NCI-H748 (cell line): ENCODE measurements at regions not wholly inside any gene's neighbourhood (a gene's known extent, or its start where the extent isn't known, plus 50 kb on each side); places are given as distances from the start of the nearest gene placed in this dataset.

ENCODE experiments used
- DNase-seq: peaks from one replicate; lab custom pipeline; 2025; ENCODE audit not compliant: unreplicated experiment; lab: John Stamatoyannopoulos, UW

DNA sequence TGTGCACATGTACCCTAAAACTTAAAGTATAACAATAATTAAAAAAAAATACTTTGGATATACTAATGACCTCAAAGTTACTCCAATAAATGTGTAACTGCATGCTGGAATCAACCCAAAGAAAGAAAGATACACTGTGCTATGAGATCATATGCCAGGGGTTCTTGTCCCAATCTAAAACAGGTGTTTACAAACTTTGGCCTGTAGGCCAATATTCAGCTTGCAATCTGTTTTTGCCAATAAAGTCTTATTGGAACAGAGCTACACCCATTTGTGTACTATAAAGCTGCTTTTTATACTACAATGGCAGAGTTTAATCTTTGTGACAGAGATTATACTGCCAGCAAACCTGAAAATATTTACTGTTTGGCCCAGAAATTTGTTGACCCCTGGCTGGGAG is 138.8 kb upstream of the AFF2 start:
- no peak for DNase-seq

DNA sequence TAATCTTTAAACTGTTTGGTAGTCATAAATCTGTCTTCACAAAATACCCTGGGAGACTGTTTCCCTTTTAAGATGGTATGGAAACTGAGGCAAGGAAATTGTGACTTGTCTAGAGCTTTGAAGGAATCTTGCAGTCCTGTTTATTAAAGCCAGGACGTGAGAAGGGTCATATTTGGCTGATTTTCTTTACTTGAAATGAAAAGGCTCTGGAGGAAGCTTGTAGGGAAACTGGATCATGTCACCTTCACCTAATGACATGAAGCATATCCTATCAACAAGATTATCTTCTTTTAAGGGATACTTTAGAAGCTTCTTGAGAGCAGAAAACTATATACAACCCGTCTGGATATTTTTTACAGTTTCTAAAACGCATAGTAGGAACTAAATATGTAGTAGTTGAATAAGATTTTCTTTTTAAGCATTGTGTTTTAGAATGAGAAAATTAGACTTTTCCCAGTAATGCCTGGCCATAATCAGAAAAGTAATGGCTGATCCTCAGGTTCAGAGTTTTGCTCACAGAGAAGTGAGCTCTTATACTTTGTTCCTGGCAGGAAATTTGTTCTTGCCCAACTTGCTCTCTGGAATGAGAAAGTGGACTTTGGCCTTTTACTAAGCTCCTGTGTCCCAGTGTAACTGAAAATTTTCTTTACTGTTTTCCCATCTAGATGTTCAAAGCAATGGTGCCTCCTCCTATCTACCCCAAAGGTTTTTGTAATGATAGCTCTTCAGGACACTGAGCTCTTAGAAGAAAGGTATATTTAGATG is 136.8 kb upstream of the AFF2 start:
- DNase-seq, result no peak

DNA sequence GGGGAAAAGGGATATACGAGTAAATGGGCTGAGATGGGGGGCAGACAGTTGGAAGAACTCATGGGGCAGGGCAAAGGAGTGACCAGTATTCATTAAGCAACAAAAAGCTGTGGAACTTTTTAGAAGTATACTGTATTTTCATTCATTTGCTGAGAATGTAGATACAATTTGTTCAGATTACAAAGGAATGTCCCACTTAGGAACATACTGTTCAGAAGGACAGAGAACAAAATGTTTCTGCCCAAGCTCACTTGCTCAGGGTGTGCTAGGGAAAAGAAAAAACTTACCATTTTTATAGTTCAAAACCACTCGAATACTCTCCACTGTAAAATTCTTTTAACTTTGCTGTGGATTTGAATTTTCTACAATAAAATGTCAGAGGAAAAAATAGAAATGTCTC is 135.2 kb upstream of the AFF2 start:
- DNase-seq, result no peak

DNA sequence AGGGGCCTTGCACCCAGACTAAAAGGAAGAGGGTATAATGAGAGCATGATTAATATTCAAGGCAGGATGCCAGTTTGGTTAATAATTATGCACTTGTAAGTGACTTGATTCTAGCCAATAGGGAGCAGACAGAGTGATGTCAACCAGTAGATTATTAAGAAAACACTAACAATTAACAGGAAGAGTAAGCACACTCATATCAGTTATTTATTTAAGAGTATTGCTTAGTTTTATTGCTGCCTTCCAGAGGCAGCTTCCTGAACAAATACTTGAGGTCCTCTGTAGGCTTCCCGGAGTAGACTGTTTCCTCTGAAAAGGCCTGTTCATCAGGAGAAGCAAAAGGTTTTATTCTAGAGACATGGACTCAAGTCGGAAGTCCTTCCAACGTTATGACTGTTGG is 129.1 kb upstream of the AFF2 start:
- DNase-seq, result no peak

DNA sequence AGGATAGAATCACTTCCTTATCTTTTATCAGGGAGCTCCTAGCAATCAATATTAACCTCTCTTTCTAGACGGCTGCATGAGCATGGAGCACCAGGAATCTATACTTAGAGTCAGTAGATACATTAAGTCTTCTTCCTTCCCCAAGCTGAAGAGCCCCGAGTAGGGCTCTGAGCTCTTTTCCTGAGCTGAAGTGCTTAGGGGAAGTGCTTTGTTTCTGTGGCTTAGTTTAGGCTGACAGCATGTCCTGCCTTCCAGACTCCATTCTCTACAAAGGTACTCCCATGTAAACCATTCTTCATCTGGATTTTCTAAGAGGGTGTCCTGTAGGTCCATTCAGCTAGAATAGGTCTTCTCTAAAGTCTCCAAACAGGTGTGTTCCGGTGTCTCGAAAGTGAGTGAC is 127.5 kb upstream of the AFF2 start:
- DNase-seq, result no peak

DNA sequence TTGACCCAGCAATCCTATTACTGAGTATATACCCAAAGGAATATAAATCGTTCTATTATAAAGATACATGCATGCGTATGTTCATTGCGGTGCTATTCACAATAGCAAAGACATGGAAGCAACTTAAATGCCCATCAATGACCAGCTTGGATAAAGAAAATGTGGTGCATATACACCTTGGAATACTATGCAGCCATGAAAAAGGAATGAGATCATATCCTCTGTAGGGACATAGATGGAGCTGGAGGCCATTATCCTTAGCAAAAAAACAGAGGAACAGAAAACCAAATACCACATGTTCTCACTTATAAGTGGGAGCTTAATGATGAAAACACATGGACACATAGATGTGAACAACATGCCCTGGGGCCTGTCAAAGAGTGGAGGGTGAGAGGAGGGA is 124.1 kb upstream of the AFF2 start:
- DNase-seq, result no peak

DNA sequence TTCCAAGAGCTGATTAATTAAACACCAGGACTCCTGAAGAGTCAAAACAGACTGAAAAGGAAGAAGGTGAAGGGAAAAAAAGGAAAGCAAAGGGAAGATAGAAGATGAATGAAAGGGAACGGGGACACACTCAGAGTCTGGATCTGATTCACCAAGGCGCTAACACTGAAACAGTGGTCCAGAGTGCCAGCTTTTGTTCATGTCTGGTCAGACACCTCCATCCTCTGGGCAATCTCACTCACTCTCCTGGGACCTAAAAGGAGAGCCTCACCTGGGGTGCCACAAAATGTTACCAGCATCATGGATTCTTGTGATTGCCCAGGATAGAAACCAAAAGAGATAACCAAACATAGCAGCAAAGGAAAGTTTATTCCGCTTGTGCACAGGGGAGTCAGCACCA is 120.3 kb upstream of the AFF2 start:
- DNase-seq, result no peak

DNA sequence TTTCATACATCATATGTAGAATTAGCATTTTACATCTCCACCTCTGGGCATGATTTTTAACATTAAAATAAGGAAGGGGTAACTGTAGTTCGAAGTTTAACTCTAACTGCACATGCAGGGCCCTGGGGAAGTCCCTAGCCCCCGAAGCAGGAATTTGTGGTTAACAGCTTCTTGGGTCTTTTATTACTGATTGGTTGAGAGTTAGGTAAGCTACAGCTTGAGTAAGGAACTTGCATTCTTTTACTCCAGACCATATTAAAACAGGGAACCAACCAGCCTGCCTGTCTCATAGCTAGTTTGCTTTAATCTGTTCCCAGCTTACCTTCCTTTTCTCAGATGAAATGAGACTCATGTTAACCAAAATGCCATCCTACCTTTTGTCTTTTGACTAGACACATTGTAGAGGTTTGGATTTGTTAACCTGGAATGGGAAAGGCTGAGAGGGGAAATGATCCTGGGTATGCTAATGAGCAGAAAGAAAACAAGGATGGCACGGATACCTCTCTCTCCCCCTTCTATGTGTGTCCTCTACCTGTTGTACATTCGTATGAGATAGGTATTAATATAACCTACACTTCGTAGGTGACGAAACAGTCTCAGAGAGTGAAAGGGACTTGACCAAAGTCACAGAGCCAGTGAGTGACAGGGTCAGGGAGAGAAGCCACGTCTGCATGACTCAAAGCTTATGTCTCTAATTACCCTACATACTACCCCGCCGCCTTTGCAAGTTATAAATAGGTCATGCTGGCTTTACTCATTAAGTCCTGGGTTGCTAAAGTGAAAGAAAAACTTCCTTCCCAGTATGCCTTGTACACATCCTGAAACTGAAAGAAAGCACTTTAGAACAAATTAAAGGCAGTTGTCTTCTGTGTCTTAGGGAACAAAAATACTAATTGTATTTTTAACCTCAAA is 119.5 kb upstream of the AFF2 start:
- DNase-seq, result no peak

DNA sequence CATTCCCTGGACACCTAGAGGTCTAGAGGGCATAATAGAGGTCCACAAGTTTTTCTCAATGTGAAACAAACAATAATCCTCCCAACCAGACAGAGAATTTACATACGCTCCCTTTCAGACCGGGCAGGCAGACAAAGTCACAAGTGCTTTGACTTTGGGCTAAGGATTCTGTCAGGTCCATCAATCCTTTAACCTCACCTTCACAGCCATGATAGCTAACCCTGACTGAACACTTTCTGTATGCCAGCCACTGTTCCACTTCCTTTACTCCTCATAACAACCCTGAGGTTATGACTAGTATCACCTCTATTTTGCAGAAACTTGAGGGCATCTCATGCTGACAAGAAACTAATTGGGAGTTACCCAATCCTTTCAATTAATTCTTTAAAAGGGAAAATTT is 118.8 kb upstream of the AFF2 start:
- no peak for DNase-seq

DNA sequence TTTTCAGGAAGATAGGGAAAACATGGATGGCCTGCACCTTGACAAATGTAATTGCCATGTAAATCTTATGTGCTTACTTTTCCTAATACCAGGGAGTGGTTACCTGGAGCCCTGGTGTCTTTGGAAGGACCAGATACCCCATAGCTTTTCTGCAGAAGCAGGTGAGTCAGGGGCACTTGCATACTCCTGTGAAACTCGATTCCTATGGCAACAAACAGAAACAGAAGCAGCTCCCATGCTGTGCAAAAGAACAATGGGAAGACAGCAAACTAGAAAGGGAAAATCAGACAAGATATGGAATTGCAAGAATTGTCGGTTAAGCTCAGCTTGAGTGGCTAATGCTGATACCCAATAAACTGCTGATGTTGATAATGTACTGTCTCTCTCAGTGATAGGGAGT is 117.4 kb upstream of the AFF2 start:
- DNase-seq, result peak; percentile 5

DNA sequence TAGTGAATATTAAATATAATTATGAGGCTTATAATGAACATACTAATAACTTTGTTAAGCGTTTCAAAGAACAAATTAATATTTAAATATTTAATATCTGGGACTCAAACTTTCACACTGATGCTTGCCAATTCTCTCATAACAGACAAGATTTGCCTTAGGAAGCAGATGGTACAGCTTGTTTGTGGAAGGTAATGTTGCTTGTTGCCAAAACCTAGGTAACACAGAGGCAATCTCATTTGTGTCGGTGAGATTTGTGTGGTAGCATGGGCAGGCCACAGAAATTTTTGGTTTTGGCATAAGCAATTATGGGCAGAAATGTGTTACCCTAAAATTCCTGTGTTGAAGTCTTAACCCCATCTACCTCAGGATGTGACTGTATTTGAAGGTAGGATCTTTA is 114.9 kb upstream of the AFF2 start:
- no peak for DNase-seq

DNA sequence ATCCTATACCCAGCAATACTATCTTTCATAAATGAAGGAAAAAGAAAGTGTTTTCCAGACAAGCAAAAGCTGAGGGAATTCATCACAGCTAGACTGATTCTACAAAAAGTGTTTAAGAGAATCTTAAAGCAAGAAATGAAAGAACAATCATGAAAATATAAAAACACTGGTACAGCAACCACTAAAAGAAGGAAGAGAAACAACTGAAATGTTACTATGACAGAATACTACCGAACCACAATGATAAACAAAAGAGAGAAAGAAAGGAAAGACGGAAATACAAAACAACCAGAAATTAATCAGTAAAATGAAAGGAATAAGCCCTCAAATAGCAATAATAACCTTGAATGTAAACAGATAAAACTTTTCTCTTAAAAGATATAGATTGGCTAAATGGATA is 110.8 kb upstream of the AFF2 start:
- DNase-seq, result no peak

DNA sequence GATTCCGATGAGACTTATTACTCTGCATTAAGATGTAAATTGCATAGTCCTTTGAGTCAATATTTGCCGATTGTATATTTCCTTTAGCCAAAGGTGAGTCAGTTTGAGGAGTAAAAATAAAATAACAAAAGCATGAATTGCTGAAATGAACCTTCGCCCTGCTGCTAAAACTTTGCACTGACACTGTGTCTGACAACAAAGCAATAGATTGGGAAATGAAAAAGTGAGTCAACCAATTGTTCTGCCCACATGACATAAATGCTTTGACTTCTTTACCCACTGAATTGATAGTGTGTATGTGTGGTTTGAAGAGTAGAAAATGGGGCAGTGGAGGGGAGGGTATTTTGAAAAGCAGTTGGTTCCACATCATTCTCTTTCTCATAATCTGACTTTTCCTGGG is 88.4 kb upstream of the AFF2 start:
- DNase-seq, result no peak

DNA sequence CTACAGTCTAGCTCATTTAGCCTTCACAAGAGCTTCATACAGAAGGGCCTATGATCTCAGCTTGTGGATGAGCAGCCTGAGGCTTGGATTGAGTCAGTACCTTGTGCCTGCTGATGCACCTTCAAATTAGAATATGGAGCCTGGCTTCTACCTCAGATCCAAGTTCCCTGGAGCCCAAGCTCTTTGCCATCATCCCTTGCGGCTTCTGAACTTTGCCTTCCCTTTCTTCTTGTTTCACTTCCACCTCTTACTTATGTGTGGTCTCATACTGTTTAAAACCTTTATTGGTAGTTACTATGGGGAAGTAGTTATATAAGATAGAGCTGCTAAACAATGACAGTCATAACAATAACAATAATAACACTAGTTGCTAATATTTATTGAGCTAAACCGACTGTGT is 84.3 kb upstream of the AFF2 start:
- DNase-seq, result no peak

DNA sequence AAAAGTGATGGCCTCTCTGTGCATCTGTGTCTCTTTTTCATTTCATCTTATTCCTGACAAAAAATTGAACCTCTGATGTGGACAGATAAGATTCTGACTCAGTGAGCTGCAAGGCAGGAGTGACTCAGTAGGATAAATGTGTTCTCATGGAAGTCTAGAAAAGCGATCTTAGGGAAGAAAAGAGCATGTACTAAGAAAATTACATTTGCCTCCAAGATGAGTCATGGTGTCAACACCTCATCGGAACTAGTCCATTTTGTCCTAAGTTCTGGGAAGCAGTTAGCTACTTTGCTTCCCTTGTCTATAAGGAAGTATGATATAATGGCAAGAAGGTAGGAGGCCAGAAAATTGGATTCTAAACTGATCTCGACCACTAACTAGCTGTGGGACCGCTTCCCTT is 83.5 kb upstream of the AFF2 start:
- DNase-seq, result no peak

DNA sequence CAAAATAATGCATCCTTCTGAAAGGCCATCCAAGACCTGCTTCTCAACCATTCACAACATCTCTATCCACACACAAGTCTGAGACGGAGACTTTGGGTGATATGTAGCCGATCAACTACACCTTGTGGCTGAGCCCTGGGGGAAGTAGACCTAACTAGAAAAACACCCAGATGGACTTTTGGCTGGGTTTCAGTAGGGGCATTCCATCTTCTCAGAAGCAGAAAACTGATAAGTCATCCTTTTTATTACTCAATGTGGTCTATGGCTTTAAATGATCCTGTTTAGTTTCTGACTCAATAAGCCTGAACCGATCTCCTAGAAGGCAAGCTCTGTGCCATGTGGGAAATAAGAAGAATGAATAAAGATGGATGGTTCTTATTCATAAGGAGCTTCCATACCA is 82.5 kb upstream of the AFF2 start:
- no peak for DNase-seq

DNA sequence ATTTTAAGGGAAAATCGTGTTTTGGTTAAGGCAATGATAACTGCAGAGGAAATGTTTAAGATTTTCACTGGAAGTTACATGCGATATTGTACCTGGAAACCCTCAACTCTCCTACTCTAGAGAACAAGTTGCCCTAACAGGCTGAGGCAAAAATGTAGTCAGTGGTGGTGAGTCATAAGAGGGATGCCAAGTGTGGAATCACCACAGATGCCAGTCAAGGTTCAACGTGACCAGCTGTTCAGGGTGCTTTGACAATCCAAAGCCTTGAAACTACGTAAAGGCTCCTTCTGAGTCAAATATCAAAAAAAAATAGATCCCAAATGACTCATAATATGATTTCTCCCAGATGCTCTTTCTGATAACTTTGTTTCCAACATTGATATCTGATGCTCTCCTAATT is 77.9 kb upstream of the AFF2 start:
- no peak for DNase-seq

DNA sequence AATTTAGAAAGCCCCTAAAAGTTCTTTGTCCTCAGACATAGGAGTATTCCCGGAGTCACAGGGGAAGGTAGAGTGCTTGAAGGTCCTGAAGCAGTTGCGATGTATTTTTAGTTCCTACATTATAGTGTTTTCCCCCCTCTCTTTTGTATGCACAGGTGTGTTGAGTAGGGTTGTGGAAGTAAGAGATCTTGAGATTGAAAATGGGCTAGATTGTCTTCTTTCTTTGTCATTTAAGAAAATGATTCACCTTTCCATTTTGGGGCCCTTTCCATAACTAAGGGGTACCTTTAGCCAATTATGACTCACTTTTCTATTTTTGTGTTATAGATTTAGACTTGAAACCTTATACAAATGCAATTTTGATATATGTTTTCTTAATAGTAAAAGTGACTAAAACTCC is 75.8 kb upstream of the AFF2 start:
- DNase-seq, result no peak

DNA sequence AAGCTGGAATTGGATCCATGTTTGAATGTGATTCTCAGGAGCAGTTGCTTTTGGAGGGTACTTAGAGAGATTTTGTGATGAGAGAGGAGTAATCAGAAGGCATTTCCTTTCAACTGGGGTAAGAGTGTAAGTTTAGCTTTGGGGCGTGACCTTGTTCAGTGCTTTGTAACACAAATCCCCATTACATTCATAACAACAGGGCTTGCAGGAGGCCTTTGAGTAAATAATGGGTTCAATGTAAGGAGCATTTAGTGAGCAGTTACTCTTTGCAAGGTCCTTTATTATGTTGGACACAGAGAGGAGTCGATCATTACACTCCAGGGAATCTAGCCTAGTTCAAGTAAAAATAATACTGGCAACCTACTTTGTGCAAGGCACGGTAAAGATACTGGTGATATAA is 74.0 kb upstream of the AFF2 start:
- DNase-seq, result no peak

DNA sequence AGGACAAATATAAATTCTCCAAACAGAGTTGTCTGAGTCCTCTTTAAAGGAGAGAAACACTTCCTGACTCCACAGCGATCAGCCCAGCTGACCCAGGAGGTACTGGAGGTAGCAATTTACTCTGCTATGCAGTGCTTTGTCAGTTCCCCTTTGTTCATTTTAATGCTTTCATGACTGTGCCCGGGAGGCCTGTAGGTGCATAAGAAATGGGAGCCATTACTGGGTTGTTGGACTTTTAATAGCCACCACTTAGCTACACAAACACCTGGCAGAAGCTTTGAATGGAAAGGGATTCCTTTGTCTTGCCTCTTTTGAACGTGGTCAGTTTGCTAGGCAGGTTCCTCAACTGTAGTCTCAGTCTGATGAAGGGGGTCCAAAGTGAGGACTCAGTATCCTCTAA is 59.0 kb upstream of the AFF2 start:
- DNase-seq, result peak; percentile 6

DNA sequence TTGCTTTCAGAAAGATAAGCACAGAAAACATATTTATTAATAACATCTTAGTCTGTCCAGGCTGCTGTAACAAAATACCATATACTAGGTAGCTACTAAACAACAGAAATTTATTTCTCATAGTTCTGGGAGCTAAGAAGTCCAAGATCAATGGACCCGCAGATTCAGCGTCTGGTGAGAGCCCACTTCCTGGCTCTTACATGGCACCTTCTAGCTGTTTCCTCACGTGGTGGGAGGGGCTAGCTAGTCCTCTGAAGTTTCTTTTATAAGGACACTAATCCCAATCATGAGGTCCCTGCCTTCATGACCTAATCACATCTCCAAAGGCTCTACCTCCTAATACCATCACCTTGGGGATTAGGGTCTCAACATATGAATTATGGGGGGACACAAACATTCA is 57.2 kb upstream of the AFF2 start:
- DNase-seq, result no peak

DNA sequence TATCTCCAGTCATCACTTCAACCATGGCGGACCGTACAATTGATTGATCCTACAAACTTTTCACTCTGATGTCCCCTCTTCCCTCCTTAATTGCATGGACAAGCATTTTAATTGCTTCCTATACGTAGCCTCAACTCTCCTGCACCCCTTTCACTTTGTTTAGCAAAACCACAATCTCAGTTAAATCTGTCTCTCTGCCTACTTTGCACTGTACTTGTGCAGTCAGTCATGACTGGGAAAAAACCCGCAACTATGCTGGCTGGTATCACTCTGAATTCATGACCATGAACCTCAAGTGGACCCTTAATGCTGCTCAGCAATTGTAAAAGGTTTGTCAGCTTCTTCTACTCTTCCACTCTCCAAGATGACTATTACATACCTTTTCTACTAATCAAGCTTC is 51.7 kb upstream of the AFF2 start:
- no peak for DNase-seq
